Testis (tissue), 2 donors: ENCODE measurements at regions not wholly inside any gene's neighbourhood (a gene's known extent, or its start where the extent isn't known, plus 50 kb on each side); places are given as distances from the start of the nearest gene placed in this dataset.

ENCODE experiments used
- CTCF ChIP-seq, 3 experiments: fragments of 450-650 bp in 2 of 3; fragments of 200-600 bp in 1 of 3; sonication (generic) in 1 of 3; IDR thresholded peaks; one replicate each; pipeline ENCODE4 v1.5.1; 2016 to 2019; ENCODE audit warnings: antibody characterized with exemption in 3 of 3, mild to moderate bottlenecking in 2 of 3, moderate library complexity in 1 of 3
- POLR2A ChIP-seq: fragments of 450-650 bp; IDR thresholded peaks from one replicate; pipeline ENCODE4 v1.6.1; 2017; ENCODE audit warnings: antibody characterized with exemption, mild to moderate bottlenecking, moderate library complexity

DNA sequence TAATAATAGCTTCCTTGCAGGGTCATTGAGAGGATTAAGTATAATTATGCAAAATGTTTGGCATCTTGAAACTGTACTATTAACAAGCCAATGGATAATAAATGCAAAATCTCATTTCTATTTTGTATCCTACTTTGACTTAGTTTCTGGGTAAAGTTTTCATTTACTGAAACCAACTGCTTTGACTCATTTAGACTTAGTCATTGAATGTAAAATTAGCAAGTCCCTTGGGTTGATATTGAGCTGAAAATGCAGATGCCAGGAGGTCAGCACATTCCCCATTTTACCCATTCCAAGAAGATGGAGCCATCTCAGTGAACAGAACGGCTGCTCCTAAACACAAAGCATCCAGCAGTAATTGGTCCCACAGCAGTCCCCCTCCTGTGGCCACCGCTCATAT, 74.7 kb upstream of the GATB start:
- TF ChIP-seq CTCF (IDR thresholded peaks at IDR 0.05) (no peak), POLR2A (no peak)
